GM18870 (cell line): ENCODE measurements at regions not wholly inside any gene's neighbourhood (a gene's known extent, or its start where the extent isn't known, plus 50 kb on each side); places are given as distances from the start of the nearest gene placed in this dataset.

Source experiments
- ATAC-seq: cut with Tn5 transposase; IDR thresholded peaks from one replicate; pipeline ENCODE4 v1.9.1; 2021; ENCODE audit warnings: moderate library complexity; ENCODE audit not compliant: unreplicated experiment

- ATAC-seq = no peak
These were observed 197.8 kb downstream of the ZNF648 start for GRCh38 chr1:181863736-181864135.

GRCh38 chr1:181863006-181863405 is 198.5 kb downstream of the ZNF648 start:
- no peak for ATAC-seq

- ATAC-seq = no peak
These were observed 203.4 kb downstream of the ZNF648 start for GRCh38 chr1:181858135-181858534.
